ENCODE measurements at regions not wholly inside any gene's neighbourhood (a gene's known extent, or its start where the extent isn't known, plus 50 kb on each side); places are given as distances from the start of the nearest gene placed in this dataset.

- no peak for DNase-seq
These were observed 211.1 kb upstream of the TLE4 start for GRCh38 chr9:79360387-79361347.

DNA sequence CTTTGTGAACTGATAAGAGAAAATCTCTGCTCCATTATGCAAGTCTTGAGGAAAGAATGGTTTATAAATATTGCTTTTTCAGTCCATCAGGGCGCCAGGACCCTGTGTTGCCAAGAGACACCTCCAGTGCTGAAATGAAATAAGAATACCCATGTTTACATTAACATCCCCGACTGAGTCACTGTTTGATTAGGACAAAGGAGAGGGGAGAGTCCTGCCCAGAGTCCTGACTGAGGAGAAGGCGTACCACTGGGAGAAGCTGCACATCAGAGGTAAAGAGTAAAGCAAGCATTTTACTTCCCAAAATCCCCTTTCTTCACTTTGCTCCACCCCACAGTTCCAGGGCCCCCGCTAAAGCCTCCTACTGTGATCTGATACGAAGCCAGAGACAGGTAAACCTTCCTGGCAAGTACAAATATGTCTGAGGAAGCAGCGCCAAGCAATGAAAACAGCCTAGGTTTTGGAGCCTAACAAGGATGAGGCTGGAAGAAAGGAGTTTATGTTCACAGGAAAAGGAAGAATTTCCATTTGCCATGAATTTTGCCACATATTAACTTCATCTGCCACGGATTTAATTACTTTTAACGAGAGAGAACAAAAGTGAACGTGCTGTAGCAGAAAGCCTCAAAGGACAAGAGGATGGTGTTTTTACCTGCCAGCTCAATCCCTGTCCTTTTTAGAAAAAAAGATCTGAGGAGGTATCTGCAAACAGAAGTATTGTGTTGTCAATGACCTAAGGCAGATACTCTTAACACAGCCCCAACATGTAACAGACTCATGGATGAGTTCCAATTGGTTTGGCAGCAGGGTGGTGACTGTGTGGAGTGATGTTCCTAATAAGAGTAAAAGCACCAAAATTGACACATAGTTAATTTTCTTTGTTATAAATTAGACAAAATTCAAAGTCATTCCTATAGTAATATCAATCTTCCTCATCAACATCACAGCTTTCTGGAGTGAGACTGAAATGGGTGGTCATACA is 209.4 kb upstream of the TLE4 start:
- DNase-seq: no peak

DNA sequence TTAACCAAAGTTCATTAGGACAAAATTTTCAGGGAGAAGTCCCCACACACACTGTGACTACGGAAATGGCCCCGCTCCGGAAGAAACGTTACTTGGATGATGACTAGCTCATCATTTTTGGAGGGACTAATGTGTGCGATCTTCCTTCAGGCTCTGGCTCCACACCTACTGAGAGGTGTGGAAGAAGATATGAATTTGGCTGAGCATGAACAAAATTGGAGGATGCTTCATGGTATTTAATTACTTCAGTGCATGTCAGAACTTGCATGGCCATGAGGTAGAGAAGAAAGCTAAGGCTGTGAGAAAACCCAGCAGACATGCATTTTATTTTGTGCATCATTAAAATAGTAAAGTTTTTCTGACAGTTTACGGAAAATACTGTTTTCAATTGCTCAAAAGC is 202.1 kb upstream of the TLE4 start:
- DNase-seq: no peak

GRCh38 chr9:79371301-79371700 is 200.5 kb upstream of the TLE4 start:
- DNase-seq: no peak

- DNase-seq: no peak
These were observed 199.7 kb upstream of the TLE4 start for GRCh38 chr9:79371948-79372555.

DNA sequence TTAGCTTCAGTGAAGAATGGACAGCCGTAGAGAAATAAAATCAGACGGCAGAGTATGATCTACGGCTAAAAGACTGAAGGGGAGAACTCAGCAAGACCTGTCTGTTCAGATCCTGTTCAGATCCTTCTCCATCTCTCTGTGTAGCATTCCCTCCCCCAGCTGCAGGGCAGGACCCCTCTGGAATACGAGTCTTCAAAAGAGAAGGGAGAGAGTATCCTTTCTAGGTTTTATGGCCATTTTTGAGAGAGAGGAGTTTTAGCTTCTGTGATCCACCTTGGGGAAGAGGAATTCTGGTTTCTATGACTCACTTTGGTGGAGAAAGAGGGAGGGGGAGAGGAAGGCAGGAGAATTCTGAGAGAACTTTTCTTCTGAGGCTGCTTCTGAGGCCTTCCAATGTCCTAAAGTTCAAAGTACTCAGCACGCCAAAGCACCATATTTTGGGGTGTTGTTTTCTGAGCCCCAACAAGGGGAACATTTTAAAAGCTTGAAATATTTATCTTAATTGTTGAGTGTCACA is 194.4 kb upstream of the TLE4 start:
- DNase-seq: no peak

DNA sequence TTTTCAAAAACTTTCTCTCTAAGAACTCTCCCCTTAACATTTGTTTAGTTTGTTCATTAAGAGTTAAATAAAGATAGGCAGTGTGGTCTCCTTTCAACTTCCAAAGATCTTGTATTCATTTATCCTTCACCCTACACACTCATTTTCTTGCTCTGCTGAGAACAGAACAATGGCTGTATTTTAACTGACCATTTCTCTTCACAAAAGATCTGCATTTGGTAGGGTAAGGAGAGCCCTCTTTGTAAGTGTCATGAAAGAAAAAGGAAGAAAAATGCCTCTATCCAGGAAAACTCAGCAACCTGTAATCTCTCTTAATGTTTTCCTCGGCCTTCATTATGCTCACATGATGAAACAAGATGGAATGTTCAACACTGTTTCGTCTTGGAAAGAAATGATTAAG is 193.7 kb upstream of the TLE4 start:
- DNase-seq: no peak

GRCh38 chr9:79382044-79382443 is 189.7 kb upstream of the TLE4 start:
- no peak for DNase-seq

GRCh38 chr9:79382458-79382857 is 189.3 kb upstream of the TLE4 start:
- DNase-seq: no peak

DNA sequence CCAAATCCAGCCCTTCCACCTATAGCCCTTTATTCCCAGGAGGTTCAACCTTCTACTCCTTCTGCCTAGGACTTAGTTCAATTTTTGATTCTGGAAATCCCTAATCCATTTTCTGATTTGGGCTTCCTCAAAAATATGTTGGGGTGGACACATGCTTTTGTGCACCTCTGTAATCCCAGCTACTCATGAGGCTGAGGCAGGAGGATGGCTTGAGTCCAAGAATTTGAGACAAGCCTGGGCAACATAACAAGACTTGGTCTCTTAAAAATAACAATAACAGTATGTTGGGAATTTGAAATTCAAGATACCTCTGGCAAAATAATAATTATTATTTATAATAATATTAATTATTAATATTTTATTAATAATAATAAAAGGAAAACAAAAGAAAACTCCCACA is 188.7 kb upstream of the TLE4 start:
- no peak for DNase-seq

- no peak for DNase-seq
These were observed 187.7 kb upstream of the TLE4 start for GRCh38 chr9:79384091-79384490.

- DNase-seq: no peak
These were observed 187.3 kb upstream of the TLE4 start for GRCh38 chr9:79384501-79384900.

GRCh38 chr9:79387101-79387835 is 184.5 kb upstream of the TLE4 start:
- no peak for DNase-seq

GRCh38 chr9:79390077-79390698 is 181.6 kb upstream of the TLE4 start:
- no peak for DNase-seq

DNA sequence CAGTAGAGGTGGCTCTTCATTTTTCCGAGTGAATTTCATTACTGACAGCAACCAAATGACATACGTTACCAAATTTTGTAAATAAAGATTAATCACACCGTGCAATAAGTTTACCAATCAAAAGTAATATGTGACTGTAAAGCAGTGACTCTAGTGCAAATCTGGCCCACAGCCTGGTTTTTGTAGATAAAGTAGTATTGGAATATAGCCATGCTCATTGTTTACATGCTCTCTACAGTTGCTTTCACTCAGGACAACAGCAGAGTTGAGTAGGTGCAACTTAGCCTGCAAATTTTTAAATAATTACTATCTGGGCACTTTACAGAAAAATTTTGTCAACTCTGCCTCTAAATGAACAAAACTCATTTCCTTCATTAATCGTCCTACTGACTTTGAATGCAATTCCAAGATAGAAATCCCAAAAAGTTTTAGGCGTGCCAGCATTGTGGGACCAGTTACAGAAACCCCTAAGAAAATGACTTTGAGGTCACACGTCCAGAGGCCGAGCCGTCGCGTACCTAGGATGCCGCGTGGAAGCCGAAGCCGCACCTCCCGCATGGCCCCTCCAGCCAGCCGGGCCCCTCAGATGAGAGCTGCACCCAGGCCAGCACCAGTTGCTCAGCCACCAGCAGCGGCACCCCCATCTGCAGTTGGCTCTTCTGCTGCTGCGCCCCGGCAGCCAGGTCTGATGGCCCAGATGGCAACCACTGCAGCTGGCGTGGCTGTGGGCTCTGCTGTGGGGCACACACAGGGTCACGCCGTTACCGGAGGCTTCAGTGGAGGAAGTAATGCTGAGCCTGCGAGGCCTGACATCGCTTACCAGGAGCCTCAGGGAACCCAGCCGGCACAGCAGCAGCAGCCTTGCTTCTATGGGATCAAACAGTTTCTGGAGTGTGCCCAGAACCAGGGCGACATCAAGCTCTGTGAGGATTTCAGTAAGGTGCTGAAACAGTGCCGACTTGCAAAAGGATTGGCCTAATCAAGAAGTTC is 180.7 kb upstream of the TLE4 start:
- DNase-seq: no peak

DNA sequence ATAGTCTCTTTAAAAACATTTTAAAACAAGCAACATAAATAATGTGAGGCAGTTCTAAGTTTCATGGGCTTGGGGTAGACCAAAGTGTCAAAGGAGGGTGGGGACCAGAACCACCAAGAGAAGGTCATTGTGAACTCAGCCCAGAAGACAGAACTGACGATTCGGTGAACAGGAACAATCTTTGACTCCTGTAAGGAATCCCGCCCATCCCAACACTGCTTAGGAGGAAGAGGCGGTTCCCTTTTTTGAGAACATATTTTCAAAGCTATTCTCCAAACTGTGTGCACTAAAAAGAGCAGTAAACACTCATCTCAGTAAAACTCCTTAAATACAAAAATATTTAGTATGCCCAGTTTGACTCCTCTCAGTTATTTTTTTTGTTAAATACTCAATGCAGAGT is 176.5 kb upstream of the TLE4 start:
- no peak for DNase-seq

DNA sequence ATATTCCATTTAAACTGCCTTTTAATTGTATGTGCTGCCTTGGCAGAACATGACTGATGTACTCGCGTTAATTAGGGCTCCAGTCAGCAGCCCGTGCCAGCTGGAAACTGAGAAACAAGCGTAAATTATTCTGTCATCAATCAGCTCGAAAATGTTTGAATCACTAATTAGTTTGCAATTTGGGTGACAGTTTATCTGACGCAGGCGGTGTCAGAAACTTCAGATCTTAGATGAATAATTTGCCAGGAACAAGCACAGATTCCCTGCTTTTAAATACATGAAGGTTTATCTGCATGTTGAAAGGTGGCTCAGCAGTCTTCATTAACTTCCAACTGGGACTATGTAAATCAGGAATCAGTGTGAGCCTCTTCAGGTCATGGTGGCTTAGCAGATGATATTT is 176.0 kb upstream of the TLE4 start:
- DNase-seq: no peak

- no peak for DNase-seq
These were observed 175.6 kb upstream of the TLE4 start for GRCh38 chr9:79396168-79396567.

DNA sequence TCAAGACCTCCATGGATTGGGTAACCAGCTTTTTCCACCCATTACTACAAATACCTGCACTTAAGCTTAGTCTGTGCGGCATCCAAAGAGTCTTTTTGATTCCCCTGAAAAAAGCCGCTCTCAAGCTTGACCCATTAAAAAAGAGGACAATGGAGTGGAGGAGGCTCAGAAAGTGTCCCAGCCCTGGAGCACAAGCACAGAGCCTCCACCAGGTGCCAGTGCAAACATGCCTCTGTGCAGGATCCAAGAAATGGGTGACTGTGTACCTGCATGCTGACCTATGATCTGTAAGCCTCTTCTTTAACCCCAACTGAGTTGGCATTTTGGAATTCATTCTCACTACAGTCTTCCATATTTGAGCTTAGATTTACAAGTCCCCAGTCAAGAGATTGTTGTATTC is 168.3 kb upstream of the TLE4 start:
- DNase-seq: no peak

DNA sequence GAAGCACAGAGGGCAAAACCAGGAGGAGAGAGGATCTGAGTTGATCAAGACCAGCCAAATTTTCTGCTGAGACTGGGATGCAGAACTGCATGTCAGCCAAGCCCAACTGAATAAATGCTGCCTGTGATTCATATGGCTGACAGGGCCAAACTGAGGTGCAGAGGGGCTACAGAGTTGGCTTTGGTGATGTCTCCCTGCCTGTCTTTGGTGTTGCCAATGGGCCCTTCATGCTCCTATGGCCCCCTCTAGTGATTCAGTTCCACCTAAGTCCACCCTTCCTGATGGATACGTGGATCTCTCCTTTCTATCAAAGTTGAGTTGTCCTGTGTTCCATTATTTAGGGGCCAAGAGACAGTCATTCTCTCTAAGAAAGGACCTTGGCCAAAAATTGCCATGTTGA is 163.6 kb upstream of the TLE4 start:
- DNase-seq: no peak
